Right kidney (tissue), 1 donor: ENCODE measurements at regions not wholly inside any gene's neighbourhood (a gene's known extent, or its start where the extent isn't known, plus 50 kb on each side); places are given as distances from the start of the nearest gene placed in this dataset.
"Not testable (repeated sequence)": the region's sequence is repeated elsewhere in the genome, so short reads cannot be mapped to it uniquely, and the experiment has no call there.

Experiments
- DNase-seq: peaks from one replicate; pipeline ENCODE4 v3.0.0-alpha.2; 2016

GRCh38 chr1:149279015-149279414 is 175.7 kb upstream of the NBPF9 start:
- DNase-seq = not testable (repeated sequence)

GRCh38 chr1:149279512-149279911 is 176.2 kb upstream of the NBPF9 start:
- DNase-seq = not testable (repeated sequence)

GRCh38 chr1:149284773-149285172 is 181.4 kb upstream of the NBPF9 start:
- not testable (repeated sequence) for DNase-seq

- not testable (repeated sequence) for DNase-seq
These were observed 181.9 kb upstream of the NBPF9 start for GRCh38 chr1:149285205-149285604.

GRCh38 chr1:149285638-149286037 is 182.3 kb upstream of the NBPF9 start:
- DNase-seq = not testable (repeated sequence)

- not testable (repeated sequence) for DNase-seq
These were observed 185.2 kb upstream of the NBPF9 start for GRCh38 chr1:149288580-149288979.

- not testable (repeated sequence) for DNase-seq
These were observed 174.2 kb upstream of the NBPF19 start for GRCh38 chr1:149300478-149301218.

- not testable (repeated sequence) for DNase-seq
These were observed 173.6 kb upstream of the NBPF19 start for GRCh38 chr1:149301282-149301681.

GRCh38 chr1:149304796-149305195 is 170.0 kb upstream of the NBPF19 start:
- not testable (repeated sequence) for DNase-seq

GRCh38 chr1:149307640-149308039 is 167.2 kb upstream of the NBPF19 start:
- DNase-seq = not testable (repeated sequence)

- DNase-seq = not testable (repeated sequence)
These were observed 159.9 kb upstream of the NBPF19 start for GRCh38 chr1:149314921-149315320.

- not testable (repeated sequence) for DNase-seq
These were observed 153.7 kb upstream of the NBPF19 start for GRCh38 chr1:149320971-149321731.

GRCh38 chr1:149321732-149322016 is 153.2 kb upstream of the NBPF19 start:
- not testable (repeated sequence) for DNase-seq

- DNase-seq = not testable (repeated sequence)
These were observed 144.8 kb upstream of the NBPF19 start for GRCh38 chr1:149330081-149330335.

- not testable (repeated sequence) for DNase-seq
These were observed 138.8 kb upstream of the NBPF19 start for GRCh38 chr1:149336082-149336481.

- DNase-seq = not testable (repeated sequence)
These were observed 136.6 kb upstream of the NBPF19 start for GRCh38 chr1:149338221-149338691.

- not testable (repeated sequence) for DNase-seq
These were observed 136.1 kb upstream of the NBPF19 start for GRCh38 chr1:149338698-149339097.

- not testable (repeated sequence) for DNase-seq
These were observed 125.4 kb upstream of the NBPF19 start for GRCh38 chr1:149349448-149349847.

- not testable (repeated sequence) for DNase-seq
These were observed 122.6 kb upstream of the NBPF19 start for GRCh38 chr1:149352205-149352604.

- DNase-seq = not testable (repeated sequence)
These were observed 120.3 kb upstream of the NBPF19 start for GRCh38 chr1:149354579-149354978.

- DNase-seq = not testable (repeated sequence)
These were observed 119.1 kb upstream of the NBPF19 start for GRCh38 chr1:149355748-149356147.

- not testable (repeated sequence) for DNase-seq
These were observed 118.7 kb upstream of the NBPF19 start for GRCh38 chr1:149356152-149356551.

GRCh38 chr1:149360351-149360750 is 114.5 kb upstream of the NBPF19 start:
- DNase-seq = not testable (repeated sequence)

- DNase-seq = not testable (repeated sequence)
These were observed 113.5 kb upstream of the NBPF19 start for GRCh38 chr1:149361310-149361709.
